Activated CD8-positive, alpha-beta memory T cell treated with anti-CD3 and anti-CD28 coated beads, Interleukin-2, amount 50 U/mL, for 24 hours (primary cell): ENCODE measurements at regions not wholly inside any gene's neighbourhood (a gene's known extent, or its start where the extent isn't known, plus 50 kb on each side); places are given as distances from the start of the nearest gene placed in this dataset.

Experiments used
- DNase-seq: peaks from one replicate; pipeline ENCODE4 v3.0.0-alpha.2; 2020; ENCODE audit errors: extremely low read depth

DNA sequence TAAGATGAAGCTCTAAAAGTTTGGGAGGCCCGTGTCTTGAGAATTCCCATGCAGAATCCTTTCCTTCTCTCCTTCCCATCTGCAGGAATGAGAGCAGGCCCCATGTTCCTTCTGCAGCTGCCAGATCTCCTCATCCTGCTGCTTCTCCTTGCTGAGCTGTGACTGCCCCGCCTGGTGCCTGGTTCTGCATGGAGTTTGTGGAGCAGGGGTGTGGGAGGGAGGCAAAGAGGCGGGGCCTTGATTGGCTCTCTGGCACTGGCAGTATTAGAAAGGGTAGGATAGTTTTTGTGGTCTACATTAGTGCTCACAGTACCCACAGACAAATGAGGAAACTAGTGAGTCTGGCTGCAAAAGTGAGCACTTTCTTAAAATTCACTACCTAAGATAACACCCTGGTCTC, 91.1 kb upstream of the CLPB start:
- no peak for DNase-seq

DNA sequence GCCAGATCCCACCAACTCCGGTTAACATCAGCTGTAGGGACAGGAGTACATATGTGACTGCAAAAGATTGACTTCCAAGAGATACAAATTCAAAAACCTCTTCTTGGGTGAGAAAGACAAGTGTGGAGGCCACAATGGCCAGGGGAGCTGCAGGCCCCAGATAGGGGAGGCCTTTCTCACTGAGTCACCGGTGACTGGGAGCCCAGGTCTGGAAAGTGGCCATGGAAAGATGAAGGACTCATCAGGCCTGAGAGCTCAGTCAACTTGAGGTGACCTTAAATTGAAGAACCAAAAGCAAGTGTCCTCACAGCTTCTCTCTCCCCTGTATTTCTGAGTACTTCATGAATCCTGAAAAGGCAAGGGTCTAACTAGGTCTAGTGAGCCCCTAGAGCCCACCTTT, 90.4 kb upstream of the CLPB start:
- DNase-seq = no peak

DNA sequence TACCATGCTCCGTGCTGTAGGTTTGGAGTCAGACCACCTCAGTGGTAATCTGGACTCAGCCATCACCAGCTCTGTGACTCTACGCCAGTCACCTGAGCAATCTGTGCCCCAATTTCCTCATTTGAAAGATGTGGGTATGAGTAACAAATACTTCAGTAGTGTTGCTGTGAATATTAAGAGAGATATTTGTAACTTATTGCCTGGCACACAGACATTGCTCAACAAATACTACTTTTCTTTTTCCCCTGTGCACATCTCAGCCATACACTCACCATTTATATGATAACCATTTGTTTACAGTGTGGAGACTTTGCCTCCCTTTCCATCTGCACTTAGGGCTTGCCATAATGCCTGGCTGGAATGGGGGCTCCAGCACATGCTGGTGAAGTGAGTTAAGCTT, 89.7 kb upstream of the CLPB start:
- DNase-seq = no peak

DNA sequence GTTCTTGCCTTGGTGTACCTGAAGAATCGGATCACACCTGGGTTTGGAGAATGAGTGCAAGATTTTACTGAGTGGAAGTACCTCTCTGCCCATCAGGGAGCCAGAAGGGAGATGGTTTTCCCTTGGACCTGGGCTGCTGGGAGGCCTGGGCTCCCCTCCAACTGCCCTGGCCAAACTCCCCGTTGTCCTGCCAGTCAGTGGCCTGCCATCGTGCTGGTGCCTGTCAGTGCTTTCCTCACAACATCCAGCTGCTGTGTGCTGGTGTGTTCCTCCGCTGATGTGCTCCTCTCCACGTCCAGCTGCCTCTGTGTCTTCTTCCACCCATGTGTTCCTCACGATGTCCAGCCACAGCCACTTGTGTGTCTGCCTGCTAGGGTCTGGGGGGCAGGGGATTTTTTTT, 87.9 kb upstream of the CLPB start:
- no peak for DNase-seq

DNA sequence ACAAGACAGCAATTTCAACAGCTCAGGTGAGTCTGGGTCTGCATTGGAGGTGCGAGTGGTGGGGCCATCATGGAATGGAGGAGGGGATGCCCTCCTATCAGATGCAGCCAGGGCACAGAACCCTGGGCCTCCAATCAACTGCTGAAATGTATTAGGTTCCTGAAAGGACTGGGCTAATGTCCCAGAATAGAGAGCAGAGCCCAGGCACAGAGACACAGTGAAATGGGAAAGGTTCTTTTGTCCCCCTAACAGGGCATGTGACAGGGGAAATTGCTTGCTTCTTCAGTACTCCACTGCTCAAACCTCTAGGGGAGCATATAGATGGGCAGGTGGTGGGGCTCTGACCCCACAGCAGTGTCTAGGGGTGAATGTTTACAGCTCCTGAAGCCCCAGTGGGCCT, 87.3 kb upstream of the CLPB start:
- DNase-seq = no peak

DNA sequence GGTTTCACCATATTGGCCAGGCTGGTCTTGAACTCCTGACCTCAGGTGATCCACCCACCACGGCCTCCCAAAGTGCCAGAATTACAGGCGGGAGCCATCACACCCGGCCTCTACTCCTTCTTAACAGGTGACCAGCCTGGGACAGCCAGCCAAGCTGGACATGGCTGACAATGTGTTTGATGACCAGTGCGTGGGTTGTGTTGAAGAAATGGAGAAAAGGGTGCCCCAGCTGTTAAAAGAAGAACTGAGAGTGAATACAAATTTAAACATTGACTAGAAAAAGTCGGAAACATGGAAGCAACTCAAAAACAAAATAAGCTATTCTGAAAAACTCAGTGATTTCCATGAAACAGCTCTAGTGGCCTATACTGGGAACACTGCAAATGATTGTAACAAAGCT, 86.5 kb upstream of the CLPB start:
- DNase-seq = no peak

DNA sequence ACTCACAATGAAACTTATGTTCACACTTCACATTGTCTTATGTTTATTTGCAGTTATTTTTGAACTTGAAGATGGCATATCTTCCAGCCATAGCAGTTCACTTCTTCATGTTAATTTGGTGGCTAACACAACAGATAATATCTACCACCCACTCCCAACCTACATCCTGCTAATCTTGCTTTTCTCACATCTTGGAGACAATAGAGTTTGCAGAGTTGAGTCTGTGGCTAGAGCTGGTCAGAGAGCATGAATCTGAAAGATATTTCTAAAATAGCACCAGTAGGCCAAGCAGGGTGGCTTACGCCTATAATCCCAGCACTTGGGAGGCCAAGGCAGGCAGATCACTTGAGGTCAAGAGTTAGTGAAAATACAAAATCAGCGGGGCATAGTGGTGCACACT, 85.6 kb upstream of the CLPB start:
- peak; percentile 0 for DNase-seq

DNA sequence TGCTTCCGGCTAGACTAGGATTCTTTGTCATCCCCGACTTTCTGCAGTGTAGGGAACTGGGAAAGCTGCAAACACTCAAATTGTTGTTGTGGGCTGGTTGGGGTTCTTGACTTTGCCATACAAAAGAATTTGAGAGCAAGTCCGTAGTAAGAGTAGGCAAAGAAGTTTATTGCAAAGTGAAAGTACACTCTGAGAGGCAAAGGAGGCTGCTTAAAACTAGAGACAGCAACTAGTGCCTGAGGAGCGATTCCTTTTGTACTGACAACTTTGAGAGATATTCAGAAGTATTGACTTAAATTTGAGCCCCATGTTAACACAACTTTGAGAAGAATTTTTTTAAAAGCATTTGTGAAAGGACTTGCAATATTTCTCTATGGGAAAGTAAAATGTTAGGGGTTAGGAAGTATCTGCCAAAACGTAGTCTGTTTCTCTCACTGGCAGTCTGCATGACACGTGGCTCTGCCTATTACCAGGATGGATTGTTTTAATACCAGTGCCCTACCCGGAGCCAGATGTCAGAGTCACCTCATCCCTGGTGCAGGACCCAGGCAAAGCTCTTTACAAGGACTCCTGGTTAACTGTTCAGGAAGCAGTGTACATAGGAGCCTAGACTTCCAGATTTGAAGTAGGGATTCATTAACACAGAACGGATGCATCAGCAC, 85.0 kb upstream of the CLPB start:
- DNase-seq = no peak

DNA sequence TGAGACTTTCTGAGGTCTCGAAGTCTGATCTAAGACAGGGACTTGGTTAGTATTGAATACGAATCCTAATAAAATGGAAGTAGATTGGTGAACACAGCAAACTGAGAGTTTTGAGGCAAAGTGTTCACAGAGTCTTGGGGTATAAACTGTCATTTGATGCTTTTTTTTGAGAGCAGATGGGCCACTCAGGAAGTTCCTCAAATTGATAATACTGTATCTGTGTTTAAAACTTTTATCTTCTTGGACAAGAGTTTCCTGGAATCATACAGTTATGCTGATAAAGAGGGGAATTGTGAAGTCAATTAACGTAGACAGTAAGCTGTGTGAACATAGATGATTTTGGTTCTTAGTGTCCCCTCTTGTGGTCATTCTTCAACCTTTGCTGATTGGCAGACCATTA, 80.0 kb upstream of the CLPB start:
- no peak for DNase-seq

DNA sequence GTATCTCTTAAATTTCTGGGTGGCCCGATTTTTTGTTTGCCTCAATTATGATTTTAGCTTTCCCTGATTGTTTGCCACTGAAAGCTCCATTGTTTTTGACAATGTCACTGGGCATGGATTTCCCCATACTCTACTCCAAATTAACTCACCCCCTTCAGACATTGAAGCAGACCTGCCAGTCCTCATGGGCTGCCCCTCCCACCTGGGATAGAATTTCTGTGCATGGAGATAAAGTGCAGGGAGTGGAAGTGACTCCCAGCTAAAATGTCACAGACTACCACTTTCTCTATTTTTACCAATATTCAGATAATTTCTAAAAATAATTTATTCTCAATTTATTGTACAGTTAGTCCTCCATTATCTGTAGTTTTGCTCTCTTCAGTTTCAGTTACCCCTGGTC, 79.1 kb upstream of the CLPB start:
- DNase-seq = no peak

DNA sequence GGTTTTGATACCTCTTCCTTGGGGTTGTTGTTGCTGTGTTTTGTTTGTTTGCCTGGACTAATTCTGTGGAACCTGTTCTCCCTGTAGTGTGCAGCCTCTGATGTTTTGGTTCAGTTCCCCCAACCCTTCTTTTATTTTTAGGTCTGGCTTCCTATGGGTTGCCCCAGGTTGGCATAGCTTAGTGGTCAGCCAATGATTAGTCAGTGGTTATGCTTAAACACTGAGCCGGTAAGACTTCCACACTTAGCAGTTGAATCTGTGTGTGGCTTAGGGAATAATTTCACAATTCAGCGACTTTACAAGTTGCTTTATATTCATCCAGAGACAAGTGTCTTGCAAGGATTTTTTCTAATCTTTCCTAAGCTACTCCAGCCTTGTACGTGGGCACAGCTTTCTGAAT, 78.6 kb upstream of the CLPB start:
- DNase-seq = no peak

DNA sequence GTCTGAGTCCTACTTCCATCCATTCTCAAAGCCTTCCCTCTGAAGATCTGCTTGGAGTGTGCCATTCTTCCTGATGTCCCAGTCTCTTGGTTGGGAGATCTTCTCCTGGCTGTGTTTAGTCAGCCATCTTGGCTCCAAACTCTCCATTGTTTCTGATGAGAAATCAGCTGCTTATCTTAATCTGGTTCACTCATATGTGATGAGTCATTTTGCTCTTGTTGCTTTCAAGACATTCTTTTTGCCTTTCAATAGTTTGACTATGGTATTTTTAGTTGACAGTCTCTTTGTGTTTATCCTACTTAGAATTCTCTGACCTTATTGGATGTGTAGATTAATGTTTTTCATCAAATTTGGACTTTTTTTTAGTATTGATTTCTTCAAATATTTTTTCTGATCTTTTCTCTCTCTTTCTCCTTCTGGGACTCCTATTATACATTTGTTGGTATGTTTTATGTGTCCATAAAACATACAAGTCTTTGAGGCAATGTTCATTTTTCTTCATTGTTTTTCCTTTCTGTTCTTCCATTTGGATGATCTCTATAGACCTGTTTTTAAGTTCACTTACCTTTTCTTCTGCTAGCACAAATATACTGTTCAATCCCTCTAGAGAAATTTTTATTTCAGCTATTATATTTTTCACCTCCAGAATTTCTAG, 77.2 kb upstream of the CLPB start:
- no peak for DNase-seq

DNA sequence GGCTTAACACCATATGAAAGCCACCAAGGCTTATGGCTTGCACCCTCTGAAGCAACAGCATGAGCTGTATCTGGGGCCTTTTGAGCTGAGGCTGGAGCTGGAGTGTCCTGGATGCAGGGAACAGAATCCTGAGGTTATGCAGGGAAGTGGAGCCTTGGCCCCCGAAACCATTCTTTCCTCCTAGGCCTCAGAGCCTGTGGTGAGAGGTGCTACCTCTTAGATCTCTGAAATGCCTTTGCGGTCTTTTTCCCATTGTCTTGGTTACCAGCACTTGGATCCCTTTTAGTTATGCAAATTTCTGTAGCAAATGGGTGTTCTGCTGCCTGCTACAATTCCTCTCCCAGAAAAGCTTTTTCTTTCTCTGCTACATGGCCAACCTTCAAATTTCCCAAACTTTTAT, 72.7 kb upstream of the CLPB start:
- DNase-seq = no peak

DNA sequence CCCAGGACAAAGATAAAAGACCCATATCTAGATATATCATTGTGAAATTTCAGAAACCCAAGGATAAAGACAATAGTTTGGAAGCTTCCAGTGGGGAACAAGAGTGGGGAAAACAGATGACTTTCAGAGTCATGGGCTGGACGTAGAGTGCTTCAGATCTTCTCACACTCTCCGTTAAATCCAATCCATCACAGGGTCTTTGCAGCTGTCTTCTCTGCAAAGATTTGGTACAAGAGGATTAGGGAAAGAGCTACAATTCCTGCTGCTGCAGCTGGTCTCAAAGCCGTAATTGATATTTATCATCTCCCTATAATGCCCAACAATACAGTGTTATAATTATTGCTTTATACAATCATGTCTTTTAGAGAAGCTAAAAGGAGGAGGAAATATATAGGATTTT, 63.4 kb upstream of the CLPB start:
- no peak for DNase-seq

DNA sequence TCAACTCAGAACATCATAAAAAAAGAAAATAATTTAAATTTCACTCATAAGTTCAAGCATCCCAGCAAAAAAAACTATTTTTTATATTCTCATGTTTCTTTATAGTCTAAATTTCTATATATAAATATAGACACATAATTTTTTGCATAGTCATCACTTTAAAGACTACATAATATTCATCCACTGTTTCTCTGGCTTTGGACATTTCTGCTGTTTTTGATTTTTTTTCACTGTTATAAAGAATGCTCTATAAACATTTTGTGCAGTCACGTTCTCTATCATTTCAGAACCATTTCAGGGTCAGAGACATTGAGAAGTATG, 59.7 kb upstream of the CLPB start:
- DNase-seq = no peak

DNA sequence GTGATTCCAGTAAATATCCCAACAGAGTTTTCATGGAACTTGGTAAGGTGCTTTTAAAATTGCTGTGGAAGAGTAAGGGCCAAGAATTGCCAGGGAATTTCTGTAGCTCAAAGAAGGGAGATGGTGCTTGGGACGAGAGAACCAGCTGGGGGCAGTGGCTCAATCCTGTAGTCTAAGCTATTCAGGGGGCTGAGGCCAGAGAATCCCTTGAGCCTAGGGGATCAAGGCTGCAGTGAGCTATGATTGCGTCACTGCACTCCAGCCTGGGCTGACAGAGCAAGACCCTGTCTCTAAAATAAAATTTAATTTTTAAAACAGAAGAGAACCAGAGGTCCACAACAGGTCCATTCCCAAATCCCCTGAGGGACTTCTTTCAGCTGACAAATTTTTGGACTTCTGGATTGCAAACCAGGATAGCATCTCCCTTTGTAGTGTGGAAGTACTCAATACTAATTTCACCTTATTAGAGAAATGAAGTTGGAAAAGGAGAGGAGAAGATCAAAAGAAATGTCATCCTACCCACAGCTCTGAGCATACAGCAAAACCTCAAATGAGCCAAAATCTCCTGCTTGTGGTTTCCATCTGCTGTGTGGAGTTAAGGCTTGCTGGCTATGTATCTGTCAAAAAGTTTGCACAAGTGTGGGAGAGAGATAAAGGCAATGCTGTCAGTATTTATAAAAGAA, 59.2 kb upstream of the CLPB start:
- DNase-seq = no peak

DNA sequence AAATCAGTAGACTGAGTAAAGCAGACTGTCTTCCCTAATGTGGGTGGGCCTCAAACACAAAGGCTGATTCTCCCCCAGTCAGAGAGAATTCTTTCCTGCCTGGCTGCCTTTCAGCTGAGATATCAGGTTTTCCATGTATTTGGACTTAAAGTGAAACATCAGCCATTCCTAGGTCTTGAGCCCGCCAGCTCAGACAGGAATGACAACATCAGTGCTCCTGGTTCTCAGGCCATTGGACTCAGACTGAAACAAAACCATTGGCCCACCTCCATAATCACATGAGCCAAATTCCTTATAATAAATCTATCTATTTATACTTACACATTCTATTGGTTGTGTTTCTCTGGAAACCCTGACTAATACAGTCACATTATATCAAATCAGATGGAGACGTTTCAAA, 56.7 kb upstream of the CLPB start:
- no peak for DNase-seq
